Breast epithelium (tissue), 4 donors: ENCODE measurements at regions not wholly inside any gene's neighbourhood (a gene's known extent, or its start where the extent isn't known, plus 50 kb on each side); places are given as distances from the start of the nearest gene placed in this dataset.

Experiments used
- DNase-seq, 2 donors: peaks; one replicate each; pipeline ENCODE4 v3.0.0-alpha.2; 2019; ENCODE audit warnings: low spot score in 2 of 2
- H3K27ac ChIP-seq, 2 donors: fragments of 200-600 bp; sonication (generic) in 1 of 2; one replicate each; pipeline ENCODE4 v1.5.1; 2016 to 2019; ENCODE audit warnings: mild to moderate bottlenecking in 1 of 2
- H3K27me3 ChIP-seq, 2 donors: fragments of 200-600 bp; sonication (generic) in 1 of 2; one replicate each; pipeline versions ENCODE4 v1.5.1 to v1.6.0; 2017 to 2019; ENCODE audit warnings: control low read depth in 1 of 2, mild to moderate bottlenecking in 1 of 2
- H3K36me3 ChIP-seq: fragments of 200-600 bp; one replicate; pipeline ENCODE4 v1.5.1; 2019
- H3K4me1 ChIP-seq, 2 donors: fragments of 200-600 bp; sonication (generic); one replicate each; pipeline ENCODE4 v1.5.1; 2016 to 2019; ENCODE audit warnings: control low read depth in 1 of 2
- H3K4me3 ChIP-seq, 3 donors: fragments of 200-600 bp; sonication (generic); 1 replicate in 2 of 3; 2 replicates in 1 of 3; pipeline ENCODE4 v1.5.1; 2016 to 2019; ENCODE audit warnings: mild to moderate bottlenecking in 3 of 3, moderate library complexity in 2 of 3
- H3K9me3 ChIP-seq, 2 donors: fragments of 200-600 bp; sonication (generic) in 1 of 2; one replicate each; pipeline ENCODE4 v1.5.1; 2016 to 2019; ENCODE audit warnings: control low read depth in 1 of 2
- CTCF ChIP-seq, 3 donors: fragments of 450-650 bp; IDR thresholded peaks; one replicate each; pipeline ENCODE4 v1.5.1; 2016 to 2017; ENCODE audit warnings: antibody characterized with exemption in 3 of 3, mild to moderate bottlenecking in 3 of 3, moderate library complexity in 3 of 3
- POLR2A ChIP-seq: fragments of 450-650 bp; IDR thresholded peaks from one replicate; pipeline ENCODE4 v1.6.1; 2016; ENCODE audit warnings: antibody characterized with exemption, mild to moderate bottlenecking, moderate library complexity
- POLR2AphosphoS5 ChIP-seq, 3 donors: sonication (generic); formaldehyde crosslinking; IDR thresholded peaks; one replicate each; pipeline ENCODE4 v1.6.1; 2017; ENCODE audit warnings: antibody characterized with exemption in 3 of 3
- intact Hi-C: fragments of 100-400 bp; cut with DNase I; formaldehyde crosslinking; loops from one replicate; pipeline ENCODE4 v1.15.1; 2023; ENCODE audit warnings: low total_unique reads

DNA sequence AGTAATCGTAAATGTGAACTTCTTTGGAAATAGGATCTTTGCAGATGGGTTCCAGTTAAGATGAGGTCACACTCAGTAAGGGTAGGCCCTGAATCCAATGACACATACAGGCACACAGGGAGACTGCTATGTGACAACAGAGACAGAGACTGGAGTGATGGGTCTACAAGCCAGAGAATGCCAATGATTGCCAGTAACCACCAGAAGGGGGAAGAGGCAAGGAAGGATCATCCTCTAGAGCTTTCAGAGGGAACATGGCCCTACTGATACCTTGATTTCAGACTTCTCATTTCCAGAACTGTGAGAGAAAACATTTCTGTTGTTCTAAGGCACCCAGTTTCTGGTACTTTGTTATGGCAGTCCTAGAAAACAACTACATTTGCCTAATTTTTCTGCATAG is 73.1 kb upstream of the CCDC160 start:
- intact Hi-C loops = no loop called here
- Histone ChIP-seq H3K27me3 (peaks cover 0 to 53% of the 10 kb centered on the region in 2 donors), H3K27ac (no peak overlapping the region), H3K4me1 (no peaks in the 10 kb centered on the region), H3K4me3 (no peak overlapping the region), H3K9me3 (no peaks in the 10 kb centered on the region), H3K36me3 (no peaks in the 10 kb centered on the region)
- TF ChIP-seq POLR2A (no peak), CTCF (IDR thresholded peaks at IDR 0.05) (no peak), POLR2AphosphoS5 (IDR thresholded peaks at IDR 0.05) (no peak)
- DNase-seq = no peak

DNA sequence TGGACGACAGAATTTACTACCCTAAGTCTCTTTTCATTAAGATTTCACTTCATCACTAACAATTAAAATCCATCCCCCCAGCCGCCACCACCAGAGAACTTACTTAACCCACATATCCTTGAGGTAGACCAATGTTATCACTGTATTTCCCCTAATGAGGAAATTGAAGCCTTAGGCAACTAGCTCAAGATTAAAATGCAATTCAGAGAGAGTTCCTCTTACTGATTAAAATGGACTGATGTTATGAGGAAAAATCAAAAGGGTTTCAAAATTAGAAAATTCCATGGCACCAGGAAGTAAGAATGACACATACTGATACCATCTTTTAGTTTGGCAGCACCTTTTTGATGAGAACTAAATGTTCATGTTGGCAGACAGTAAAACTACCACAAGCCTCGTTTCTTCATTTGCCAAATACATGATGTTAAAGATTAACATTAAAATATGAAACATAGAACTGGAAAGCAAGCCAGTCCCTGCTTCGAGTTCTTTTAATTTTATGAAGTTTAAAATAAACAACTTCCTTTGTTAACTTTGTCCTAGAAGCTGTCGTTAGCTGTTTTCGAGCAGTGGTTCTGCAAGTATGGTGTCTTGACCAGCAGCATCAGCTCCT is 69.3 kb upstream of the CCDC160 start:
- H3K27me3 ChIP-seq = peaks cover 0 to 63% of the 10 kb centered on the region in 2 donors
- intact Hi-C loops = no loop called here
- TF ChIP-seq CTCF (IDR thresholded peaks at IDR 0.05) = no peak
- no peak for TF ChIP-seq POLR2A
- no peak for TF ChIP-seq POLR2AphosphoS5 (IDR thresholded peaks at IDR 0.05)
- no peaks in the 10 kb centered on the region for H3K4me1 ChIP-seq
- no peaks in the 10 kb centered on the region for H3K9me3 ChIP-seq
- H3K27ac ChIP-seq = no peak overlapping the region
- no peak for DNase-seq
- H3K4me3 ChIP-seq = no peak overlapping the region
- H3K36me3 ChIP-seq = no peaks in the 10 kb centered on the region

DNA sequence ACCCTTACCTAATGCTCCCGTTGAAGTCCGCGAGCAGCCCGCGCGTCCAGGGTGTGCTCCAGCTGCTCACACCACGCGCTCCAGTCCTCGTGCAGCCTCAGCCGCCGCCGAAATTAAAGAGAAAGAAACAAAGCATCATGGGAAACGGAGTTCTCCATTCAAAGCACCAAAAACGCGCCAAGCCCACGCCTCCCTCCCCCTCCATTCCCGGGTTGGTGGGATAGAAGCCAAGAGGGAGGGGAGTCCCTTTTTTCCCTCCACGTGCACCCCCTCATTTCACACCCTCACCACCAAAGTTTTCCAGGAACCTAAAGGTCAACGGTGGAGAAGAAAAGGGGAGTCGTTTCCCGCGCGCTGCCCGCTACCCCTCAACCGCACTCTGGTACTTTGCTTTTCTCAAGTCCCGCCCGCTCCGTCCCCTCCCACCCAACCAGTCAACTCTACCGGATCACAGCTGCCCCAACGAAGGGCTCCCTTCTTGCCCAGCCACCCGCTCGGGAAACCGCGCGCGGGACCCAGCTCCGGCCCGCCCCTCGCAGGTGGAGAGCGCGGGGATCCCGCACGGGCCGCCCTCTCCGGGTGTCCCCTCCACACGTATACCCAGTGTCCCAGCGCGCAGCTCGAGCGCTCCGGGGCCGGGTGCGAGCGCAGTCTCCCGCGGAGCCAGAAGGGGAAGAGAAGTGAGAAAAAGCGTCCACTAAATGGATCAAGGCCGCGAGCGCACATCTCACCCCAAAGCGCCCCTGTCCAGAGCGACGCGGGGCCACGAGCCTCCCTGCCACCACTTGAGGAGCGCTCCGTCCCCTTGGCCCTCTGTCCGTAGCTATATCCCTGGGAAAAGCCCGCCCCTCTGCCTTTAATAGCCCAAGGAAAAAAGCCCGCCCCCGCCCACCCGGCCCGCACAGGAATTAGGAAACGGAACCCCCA is 65.1 kb upstream of the CCDC160 start:
- Histone ChIP-seq H3K4me3 (peak overlapping the region; percentile 48 to 67 (median 56)), H3K4me1 (no peaks in the 10 kb centered on the region), H3K27me3 (peaks cover 0 to 69% of the 10 kb centered on the region in 2 donors), H3K9me3 (no peaks in the 10 kb centered on the region), H3K27ac (no peak overlapping the region), H3K36me3 (no peaks in the 10 kb centered on the region)
- TF ChIP-seq POLR2A = no peak
- intact Hi-C loops = no loop called here
- no peak for DNase-seq

DNA sequence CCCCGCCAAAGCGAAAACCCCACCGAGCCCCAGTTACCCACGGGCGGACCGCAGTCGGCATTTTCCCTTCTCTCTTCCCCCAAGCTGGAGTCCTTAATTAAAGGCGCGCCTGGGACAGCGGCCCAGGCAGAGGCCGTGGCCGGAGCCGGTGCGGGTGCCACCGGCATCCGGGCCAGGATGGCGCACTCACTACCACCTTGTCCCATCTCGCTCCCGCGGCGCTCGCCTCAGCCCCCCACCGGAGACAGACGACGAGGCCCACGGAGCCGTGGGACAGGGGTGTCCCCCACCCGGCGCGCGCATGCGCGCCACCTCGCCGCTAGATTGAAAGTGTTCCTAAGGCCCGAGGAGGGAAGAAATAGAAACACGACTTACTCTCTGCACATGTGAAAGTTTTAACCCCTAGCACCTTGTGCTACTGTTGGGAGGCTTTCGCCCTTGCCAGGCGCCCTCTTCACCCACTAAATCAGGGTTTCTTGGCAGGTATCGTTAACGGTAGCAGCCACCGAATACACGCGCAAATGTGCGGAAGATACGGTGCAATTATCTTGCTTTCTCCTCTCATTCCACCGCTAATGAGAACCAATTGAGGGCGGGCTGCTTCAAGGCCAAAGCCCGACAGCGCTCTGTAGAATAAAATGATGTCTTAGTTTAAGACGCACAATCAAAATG is 64.3 kb upstream of the CCDC160 start:
- no peak overlapping the region for H3K27ac ChIP-seq
- intact Hi-C loops = no loop called here

More for the DNA sequence above, 64.3 kb upstream of the CCDC160 start:
- DNase-seq = no peak
- Histone ChIP-seq H3K4me3 (peak overlapping the region; percentile 48 to 67 (median 56)), H3K36me3 (no peaks in the 10 kb centered on the region), H3K27me3 (peaks cover 0 to 70% of the 10 kb centered on the region in 2 donors), H3K4me1 (no peaks in the 10 kb centered on the region), H3K9me3 (no peaks in the 10 kb centered on the region)
- TF ChIP-seq POLR2A (no peak), POLR2AphosphoS5 (IDR thresholded peaks at IDR 0.05) (no peak), CTCF (IDR thresholded peaks at IDR 0.05) (no peak)
